Testis (tissue), 2 donors: ENCODE measurements at regions not wholly inside any gene's neighbourhood (a gene's known extent, or its start where the extent isn't known, plus 50 kb on each side); places are given as distances from the start of the nearest gene placed in this dataset.

Experiments used
- POLR2A ChIP-seq: fragments of 450-650 bp; IDR thresholded peaks from one replicate; pipeline ENCODE4 v1.6.1; 2017; ENCODE audit warnings: antibody characterized with exemption, mild to moderate bottlenecking, moderate library complexity
- TF ChIP-seq, protein P1 (sequence below), 3 experiments: fragments of 450-650 bp in 2 of 3; fragments of 200-600 bp in 1 of 3; sonication (generic) in 1 of 3; IDR thresholded peaks; one replicate each; pipeline ENCODE4 v1.5.1; 2016 to 2019; ENCODE audit warnings: antibody characterized with exemption in 3 of 3, mild to moderate bottlenecking in 2 of 3, moderate library complexity in 1 of 3

DNA sequence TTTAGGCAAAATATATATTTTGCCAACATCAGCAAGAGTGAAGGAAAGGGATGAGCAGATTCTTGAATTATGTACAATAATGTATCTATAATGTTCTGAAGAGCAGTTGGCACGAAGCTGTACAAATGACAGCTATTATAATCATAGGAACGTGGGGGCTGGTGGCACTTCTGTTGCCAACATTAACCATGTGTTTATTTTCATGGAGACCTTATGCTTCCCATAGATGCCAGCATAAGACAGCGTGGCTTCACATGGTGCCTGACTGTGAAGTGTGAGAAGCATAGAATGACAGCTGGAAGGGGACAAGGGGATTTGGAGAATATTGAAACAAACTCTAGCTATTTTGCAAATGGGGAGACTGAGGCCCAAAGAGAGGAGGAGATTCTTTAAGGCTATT, 52.6 kb upstream of the ATP10B start:
- TF ChIP-seq, protein P1, sequence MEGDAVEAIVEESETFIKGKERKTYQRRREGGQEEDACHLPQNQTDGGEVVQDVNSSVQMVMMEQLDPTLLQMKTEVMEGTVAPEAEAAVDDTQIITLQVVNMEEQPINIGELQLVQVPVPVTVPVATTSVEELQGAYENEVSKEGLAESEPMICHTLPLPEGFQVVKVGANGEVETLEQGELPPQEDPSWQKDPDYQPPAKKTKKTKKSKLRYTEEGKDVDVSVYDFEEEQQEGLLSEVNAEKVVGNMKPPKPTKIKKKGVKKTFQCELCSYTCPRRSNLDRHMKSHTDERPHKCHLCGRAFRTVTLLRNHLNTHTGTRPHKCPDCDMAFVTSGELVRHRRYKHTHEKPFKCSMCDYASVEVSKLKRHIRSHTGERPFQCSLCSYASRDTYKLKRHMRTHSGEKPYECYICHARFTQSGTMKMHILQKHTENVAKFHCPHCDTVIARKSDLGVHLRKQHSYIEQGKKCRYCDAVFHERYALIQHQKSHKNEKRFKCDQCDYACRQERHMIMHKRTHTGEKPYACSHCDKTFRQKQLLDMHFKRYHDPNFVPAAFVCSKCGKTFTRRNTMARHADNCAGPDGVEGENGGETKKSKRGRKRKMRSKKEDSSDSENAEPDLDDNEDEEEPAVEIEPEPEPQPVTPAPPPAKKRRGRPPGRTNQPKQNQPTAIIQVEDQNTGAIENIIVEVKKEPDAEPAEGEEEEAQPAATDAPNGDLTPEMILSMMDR (IDR thresholded peaks at IDR 0.05), result no peak
- TF ChIP-seq POLR2A, result no peak
